ENCODE measurements at regions not wholly inside any gene's neighbourhood (a gene's known extent, or its start where the extent isn't known, plus 50 kb on each side); places are given as distances from the start of the nearest gene placed in this dataset.

DNA sequence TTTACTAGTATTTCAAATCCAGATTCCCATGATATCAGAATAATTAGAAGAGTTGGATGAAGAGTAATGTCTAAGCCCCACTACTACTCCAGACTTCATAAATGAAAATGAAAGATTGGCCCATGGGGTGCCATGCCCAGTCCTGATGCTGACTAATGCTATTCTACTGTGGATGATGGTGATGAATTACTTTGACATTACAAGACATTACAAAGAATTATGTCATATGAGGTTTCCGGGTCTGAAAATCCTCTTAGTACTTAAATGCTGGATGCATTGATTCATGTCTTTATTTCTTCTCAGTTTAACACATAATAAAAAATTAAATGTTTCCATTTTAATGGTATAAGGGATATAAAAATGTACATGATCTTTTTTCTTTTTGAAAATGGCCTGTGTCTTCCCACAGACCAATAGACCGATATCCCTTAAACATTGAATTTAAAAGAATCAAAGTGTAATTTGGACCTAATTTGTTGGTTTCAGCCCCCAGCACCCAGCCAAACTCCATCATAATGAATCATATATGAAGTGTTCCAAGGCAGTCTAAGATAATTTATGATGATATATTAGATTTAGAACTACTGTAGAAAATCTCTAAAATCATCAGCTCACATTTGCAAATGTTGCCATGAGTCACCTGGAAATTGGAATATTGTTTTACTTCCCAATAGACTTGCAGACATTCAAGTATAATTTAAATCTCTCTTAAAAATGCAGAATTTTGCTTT lies 223.6 kb upstream of the SGCD start:
- peaks cover 10% of the 10 kb centered on the region for H3K4me1 ChIP-seq (ENCODE audit: control insufficient read depth, insufficient read depth, low read length)
- no peaks in the 10 kb centered on the region for H3K9me3 ChIP-seq (replicated peaks; ENCODE audit: low read length)
- H3K36me3 ChIP-seq (ENCODE audit: insufficient read depth, low read length): no peaks in the 10 kb centered on the region
- no peak overlapping the region for H3K9ac ChIP-seq (ENCODE audit: low read depth, low read length)
- H3K27me3 ChIP-seq (ENCODE audit: control insufficient read depth, insufficient read depth, low read length): no peaks in the 10 kb centered on the region
- no peak overlapping the region for H3K4me3 ChIP-seq (ENCODE audit: low read length)
- no peak overlapping the region for H3K4me2 ChIP-seq (ENCODE audit: low read length)

GRCh38 chr5:156109317-156110023 lies 217.5 kb upstream of the SGCD start:
- H3K27me3 ChIP-seq (ENCODE audit: control insufficient read depth, insufficient read depth, low read length): no peaks in the 10 kb centered on the region
- no peaks in the 10 kb centered on the region for H3K9me3 ChIP-seq (replicated peaks; ENCODE audit: low read length)
- H3K9ac ChIP-seq (ENCODE audit: low read depth, low read length): no peak overlapping the region
- no peak overlapping the region for H3K4me3 ChIP-seq (ENCODE audit: low read length)
- no peaks in the 10 kb centered on the region for H3K36me3 ChIP-seq (ENCODE audit: insufficient read depth, low read length)
- peaks cover 6% of the 10 kb centered on the region for H3K4me1 ChIP-seq (ENCODE audit: control insufficient read depth, insufficient read depth, low read length)
- H3K4me2 ChIP-seq (ENCODE audit: low read length): no peak overlapping the region

GRCh38 chr5:156119692-156120091 lies 207.3 kb upstream of the SGCD start:
- no peak overlapping the region for H3K4me3 ChIP-seq (ENCODE audit: low read length)
- peaks cover 15% of the 10 kb centered on the region for H3K4me1 ChIP-seq (ENCODE audit: control insufficient read depth, insufficient read depth, low read length)
- no peaks in the 10 kb centered on the region for H3K36me3 ChIP-seq (ENCODE audit: insufficient read depth, low read length)
- H3K9ac ChIP-seq (ENCODE audit: low read depth, low read length): no peak overlapping the region
- no peaks in the 10 kb centered on the region for H3K9me3 ChIP-seq (replicated peaks; ENCODE audit: low read length)
- no peaks in the 10 kb centered on the region for H3K27me3 ChIP-seq (ENCODE audit: control insufficient read depth, insufficient read depth, low read length)
- no peak overlapping the region for H3K4me2 ChIP-seq (ENCODE audit: low read length)

DNA sequence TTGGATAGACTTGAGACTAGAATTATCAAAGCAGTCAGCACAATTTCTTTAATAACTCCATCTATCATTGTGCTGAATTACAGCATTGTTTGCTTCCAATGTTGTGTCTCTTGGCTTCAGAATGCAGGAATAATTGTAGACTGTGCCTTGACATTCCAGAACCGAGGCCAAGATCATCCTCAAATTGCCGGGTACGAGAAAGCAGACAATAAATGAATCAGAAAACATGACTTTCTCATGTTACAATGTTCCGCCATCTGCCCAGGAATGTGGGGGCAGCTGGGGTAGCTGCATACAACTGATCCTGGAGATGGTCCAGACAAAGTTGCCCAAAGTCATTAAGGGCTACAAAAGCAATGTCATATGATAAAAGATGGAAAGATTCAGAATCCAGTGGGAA lies 206.2 kb upstream of the SGCD start:
- Histone ChIP-seq H3K4me1 (ENCODE audit: control insufficient read depth, insufficient read depth, low read length) (peaks cover 15% of the 10 kb centered on the region), H3K9me3 (replicated peaks; ENCODE audit: low read length) (no peaks in the 10 kb centered on the region), H3K4me2 (ENCODE audit: low read length) (peak overlapping the region; percentile 44), H3K9ac (ENCODE audit: low read depth, low read length) (no peak overlapping the region), H3K36me3 (ENCODE audit: insufficient read depth, low read length) (no peaks in the 10 kb centered on the region), H3K4me3 (ENCODE audit: low read length) (no peak overlapping the region), H3K27me3 (ENCODE audit: control insufficient read depth, insufficient read depth, low read length) (no peaks in the 10 kb centered on the region)

DNA sequence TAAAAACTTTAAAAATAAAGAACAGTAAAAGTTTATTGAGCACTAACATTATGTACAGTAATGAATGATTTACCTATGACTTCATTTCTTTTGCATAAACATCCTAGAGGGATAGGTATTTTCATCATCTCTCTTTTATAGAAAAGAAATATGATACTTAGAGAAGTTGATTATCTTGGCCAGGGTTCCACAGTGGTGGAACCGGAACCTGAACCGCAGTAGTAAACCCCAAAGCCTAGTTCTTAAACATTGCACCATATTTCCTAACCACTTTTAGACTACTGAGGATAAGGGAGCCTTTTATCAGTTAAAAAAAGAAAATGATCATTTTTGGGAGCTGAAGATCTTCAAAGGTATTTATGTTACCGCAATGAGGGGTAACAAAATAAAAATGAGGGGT lies 205.7 kb upstream of the SGCD start:
- no peak overlapping the region for H3K9ac ChIP-seq (ENCODE audit: low read depth, low read length)
- H3K27me3 ChIP-seq (ENCODE audit: control insufficient read depth, insufficient read depth, low read length): no peaks in the 10 kb centered on the region
- H3K4me1 ChIP-seq (ENCODE audit: control insufficient read depth, insufficient read depth, low read length): peaks cover 15% of the 10 kb centered on the region
- H3K4me2 ChIP-seq (ENCODE audit: low read length): peak overlapping the region; percentile 44
- H3K9me3 ChIP-seq (replicated peaks; ENCODE audit: low read length): no peaks in the 10 kb centered on the region
- H3K36me3 ChIP-seq (ENCODE audit: insufficient read depth, low read length): no peaks in the 10 kb centered on the region
- H3K4me3 ChIP-seq (ENCODE audit: low read length): no peak overlapping the region

GRCh38 chr5:156121882-156122281 lies 205.1 kb upstream of the SGCD start:
- no peak overlapping the region for H3K4me2 ChIP-seq (ENCODE audit: low read length)
- no peaks in the 10 kb centered on the region for H3K27me3 ChIP-seq (ENCODE audit: control insufficient read depth, insufficient read depth, low read length)
- peaks cover 15% of the 10 kb centered on the region for H3K4me1 ChIP-seq (ENCODE audit: control insufficient read depth, insufficient read depth, low read length)
- H3K9me3 ChIP-seq (replicated peaks; ENCODE audit: low read length): no peaks in the 10 kb centered on the region
- H3K4me3 ChIP-seq (ENCODE audit: low read length): no peak overlapping the region
- H3K36me3 ChIP-seq (ENCODE audit: insufficient read depth, low read length): no peaks in the 10 kb centered on the region
- no peak overlapping the region for H3K9ac ChIP-seq (ENCODE audit: low read depth, low read length)

DNA sequence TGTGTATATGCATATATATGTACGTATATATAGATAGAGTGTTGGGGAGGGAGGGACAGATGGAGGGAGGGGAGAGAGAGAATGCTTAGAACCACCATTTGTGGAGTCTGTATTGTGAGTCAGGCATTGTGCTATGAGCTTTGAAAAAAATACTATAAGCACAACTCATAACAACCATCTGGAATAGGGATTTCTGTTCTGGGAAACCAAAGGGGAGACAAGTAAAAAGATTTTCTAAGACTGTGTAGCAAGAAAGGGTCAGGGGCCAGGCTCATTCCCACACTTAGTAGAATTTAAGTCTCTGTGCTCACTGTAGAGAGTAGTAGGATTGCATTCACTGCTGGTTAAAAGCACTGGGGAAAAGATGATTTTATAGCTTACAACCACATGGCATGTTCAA lies 202.3 kb upstream of the SGCD start:
- no peak overlapping the region for H3K9ac ChIP-seq (ENCODE audit: low read depth, low read length)
- no peaks in the 10 kb centered on the region for H3K9me3 ChIP-seq (replicated peaks; ENCODE audit: low read length)
- no peaks in the 10 kb centered on the region for H3K36me3 ChIP-seq (ENCODE audit: insufficient read depth, low read length)
- H3K4me3 ChIP-seq (ENCODE audit: low read length): no peak overlapping the region
- no peak overlapping the region for H3K4me2 ChIP-seq (ENCODE audit: low read length)
- no peaks in the 10 kb centered on the region for H3K27me3 ChIP-seq (ENCODE audit: control insufficient read depth, insufficient read depth, low read length)
- H3K4me1 ChIP-seq (ENCODE audit: control insufficient read depth, insufficient read depth, low read length): peaks cover 15% of the 10 kb centered on the region

GRCh38 chr5:156125118-156125517 lies 201.8 kb upstream of the SGCD start:
- Histone ChIP-seq H3K4me2 (ENCODE audit: low read length) (no peak overlapping the region), H3K27me3 (ENCODE audit: control insufficient read depth, insufficient read depth, low read length) (no peaks in the 10 kb centered on the region), H3K9ac (ENCODE audit: low read depth, low read length) (no peak overlapping the region), H3K36me3 (ENCODE audit: insufficient read depth, low read length) (no peaks in the 10 kb centered on the region), H3K4me1 (ENCODE audit: control insufficient read depth, insufficient read depth, low read length) (peaks cover 14% of the 10 kb centered on the region), H3K4me3 (ENCODE audit: low read length) (no peak overlapping the region), H3K9me3 (replicated peaks; ENCODE audit: low read length) (no peaks in the 10 kb centered on the region)

DNA sequence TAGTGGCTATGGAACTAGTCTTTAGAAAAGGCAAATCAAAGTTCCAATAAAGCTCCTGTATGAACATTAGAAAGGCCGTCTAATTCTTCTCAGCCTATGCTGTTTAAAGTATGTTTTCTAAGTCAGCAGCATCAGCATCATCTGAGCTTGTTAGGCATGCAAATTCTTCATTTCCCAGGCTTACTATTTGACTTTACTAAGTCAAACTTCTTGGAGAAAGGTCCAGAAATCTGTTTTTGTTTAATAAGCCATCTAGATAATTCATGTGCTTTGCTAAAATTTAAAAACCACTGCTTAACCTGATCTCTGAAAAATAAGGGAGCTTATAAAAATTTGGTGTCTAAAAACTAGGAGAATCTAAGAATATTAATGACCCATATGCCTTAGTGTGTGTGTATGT lies 200.2 kb upstream of the SGCD start:
- peaks cover under 1% of the 10 kb centered on the region for H3K4me1 ChIP-seq (ENCODE audit: control insufficient read depth, insufficient read depth, low read length)
- H3K4me3 ChIP-seq (ENCODE audit: low read length): no peak overlapping the region
- no peak overlapping the region for H3K4me2 ChIP-seq (ENCODE audit: low read length)
- H3K9me3 ChIP-seq (replicated peaks; ENCODE audit: low read length): no peaks in the 10 kb centered on the region
- no peak overlapping the region for H3K9ac ChIP-seq (ENCODE audit: low read depth, low read length)
- no peaks in the 10 kb centered on the region for H3K36me3 ChIP-seq (ENCODE audit: insufficient read depth, low read length)
- H3K27me3 ChIP-seq (ENCODE audit: control insufficient read depth, insufficient read depth, low read length): no peaks in the 10 kb centered on the region

GRCh38 chr5:156128026-156128425 lies 198.9 kb upstream of the SGCD start:
- no peaks in the 10 kb centered on the region for H3K4me1 ChIP-seq (ENCODE audit: control insufficient read depth, insufficient read depth, low read length)
- H3K9ac ChIP-seq (ENCODE audit: low read depth, low read length): no peak overlapping the region
- H3K36me3 ChIP-seq (ENCODE audit: insufficient read depth, low read length): no peaks in the 10 kb centered on the region
- H3K4me2 ChIP-seq (ENCODE audit: low read length): no peak overlapping the region
- H3K4me3 ChIP-seq (ENCODE audit: low read length): no peak overlapping the region
- no peaks in the 10 kb centered on the region for H3K27me3 ChIP-seq (ENCODE audit: control insufficient read depth, insufficient read depth, low read length)
- no peaks in the 10 kb centered on the region for H3K9me3 ChIP-seq (replicated peaks; ENCODE audit: low read length)

DNA sequence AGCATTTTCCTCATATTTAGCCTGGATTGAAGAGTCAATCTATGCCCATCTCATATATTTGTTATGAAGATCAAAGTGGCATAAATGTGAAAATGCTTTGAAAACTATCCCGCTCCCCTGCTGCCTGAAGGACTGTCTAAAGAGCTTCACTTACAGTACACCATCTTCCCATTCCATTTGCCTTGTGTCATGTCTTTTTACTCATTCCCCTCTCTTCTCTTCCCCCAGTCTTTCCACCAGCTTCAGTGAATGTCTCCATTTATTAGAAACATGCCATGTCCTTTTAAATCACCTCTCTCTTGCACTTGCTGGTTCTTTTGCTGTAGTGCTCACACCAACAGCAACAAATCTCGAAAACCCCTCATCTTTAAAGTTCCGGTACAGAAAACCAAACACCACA lies 192.7 kb upstream of the SGCD start:
- Histone ChIP-seq H3K9ac (ENCODE audit: low read depth, low read length) (no peak overlapping the region), H3K9me3 (replicated peaks; ENCODE audit: low read length) (no peaks in the 10 kb centered on the region), H3K4me2 (ENCODE audit: low read length) (no peak overlapping the region), H3K4me3 (ENCODE audit: low read length) (no peak overlapping the region), H3K27me3 (ENCODE audit: control insufficient read depth, insufficient read depth, low read length) (no peaks in the 10 kb centered on the region), H3K4me1 (ENCODE audit: control insufficient read depth, insufficient read depth, low read length) (no peaks in the 10 kb centered on the region), H3K36me3 (ENCODE audit: insufficient read depth, low read length) (no peaks in the 10 kb centered on the region)

GRCh38 chr5:156135531-156135930 lies 191.4 kb upstream of the SGCD start:
- Histone ChIP-seq H3K36me3 (ENCODE audit: insufficient read depth, low read length) (no peaks in the 10 kb centered on the region), H3K9me3 (replicated peaks; ENCODE audit: low read length) (no peaks in the 10 kb centered on the region), H3K27me3 (ENCODE audit: control insufficient read depth, insufficient read depth, low read length) (no peaks in the 10 kb centered on the region), H3K4me1 (ENCODE audit: control insufficient read depth, insufficient read depth, low read length) (no peaks in the 10 kb centered on the region), H3K4me2 (ENCODE audit: low read length) (no peak overlapping the region), H3K4me3 (ENCODE audit: low read length) (no peak overlapping the region), H3K9ac (ENCODE audit: low read depth, low read length) (no peak overlapping the region)

All from skeletal muscle satellite cell (primary cell).